MM.1S (cell line): ENCODE measurements at regions not wholly inside any gene's neighbourhood (a gene's known extent, or its start where the extent isn't known, plus 50 kb on each side); places are given as distances from the start of the nearest gene placed in this dataset.
A peak's percentile ranks its signal among the peaks of the same experiment; 100 is the strongest.

Source experiments
- DNase-seq: peaks from one replicate; pipeline ENCODE4 v3.0.0-alpha.2; 2015
- H2AFZ ChIP-seq: fragments of 300-600 bp; sonication (generic); 2 replicates; pipeline ENCODE4 v1.6.0; 2016; ENCODE audit warnings: antibody characterized with exemption, low read length
- H3F3A ChIP-seq: fragments of 300-600 bp; sonication (generic); 2 replicates; pipeline ENCODE4 v1.6.1; 2016; ENCODE audit warnings: mild to moderate bottlenecking, antibody characterized with exemption, low read length, moderate library complexity, mixed read lengths; ENCODE audit not compliant: insufficient read depth
- H3K27ac ChIP-seq: fragments of 300-600 bp; sonication (generic); 2 replicates; pipeline ENCODE4 v1.5.1; 2016; ENCODE audit warnings: mild to moderate bottlenecking, low read length
- H3K27me3 ChIP-seq: fragments of 300-600 bp; sonication (generic); replicated peaks from 2 replicates; pipeline ENCODE4 v1.6.0; 2016; ENCODE audit warnings: low read length; ENCODE audit not compliant: insufficient read depth
- H3K36me3 ChIP-seq: fragments of 300-600 bp; sonication (generic); replicated peaks from 2 replicates; pipeline ENCODE4 v1.6.1; 2016; ENCODE audit warnings: mild to moderate bottlenecking, low read length, mixed read lengths; ENCODE audit not compliant: insufficient read depth
- H3K4me1 ChIP-seq: fragments of 300-600 bp; sonication (generic); 2 replicates; pipeline ENCODE4 v1.6.1; 2016; ENCODE audit warnings: low read length, mixed read lengths
- H3K4me2 ChIP-seq: fragments of 300-600 bp; sonication (generic); 2 replicates; pipeline ENCODE4 v1.6.0; 2016; ENCODE audit warnings: low read depth, low read length
- H3K4me3 ChIP-seq: fragments of 300-600 bp; sonication (generic); 2 replicates; pipeline ENCODE4 v1.5.1; 2016; ENCODE audit warnings: low read length, mixed read lengths
- H3K79me2 ChIP-seq: fragments of 300-600 bp; sonication (generic); 2 replicates; pipeline ENCODE4 v1.6.1; 2016; ENCODE audit warnings: mixed run types, low read length, mixed read lengths
- H3K9ac ChIP-seq: fragments of 300-600 bp; sonication (generic); 2 replicates; pipeline ENCODE4 v1.6.1; 2016; ENCODE audit warnings: low read length, mixed read lengths
- H3K9me2 ChIP-seq: fragments of 300-600 bp; sonication (generic); replicated peaks from 2 replicates; pipeline ENCODE4 v1.6.1; 2016; ENCODE audit warnings: mild to moderate bottlenecking, low read length, mixed read lengths; ENCODE audit not compliant: insufficient read depth
- H3K9me3 ChIP-seq: fragments of 300-600 bp; sonication (generic); replicated peaks from 2 replicates; pipeline ENCODE4 v1.6.1; 2016; ENCODE audit warnings: mild to moderate bottlenecking, low read length, mixed read lengths; ENCODE audit not compliant: insufficient read depth
- H4K20me1 ChIP-seq: fragments of 300-600 bp; sonication (generic); 2 replicates; pipeline ENCODE4 v1.6.1; 2016; ENCODE audit warnings: mild to moderate bottlenecking, low read length, moderate library complexity, mixed read lengths; ENCODE audit not compliant: insufficient read depth
- EZH2 ChIP-seq: fragments of 300-600 bp; sonication (generic); optimal IDR thresholded peaks from 2 replicates; pipeline ENCODE3; 2017; ENCODE audit warnings: low read depth, mild to moderate bottlenecking, antibody characterized with exemption, low read length, mixed read lengths
- EZH2phosphoT487 ChIP-seq: fragments of 300-600 bp; sonication (generic); IDR thresholded peaks from 2 replicates; pipeline ENCODE4 v1.6.1; 2018; ENCODE audit warnings: antibody characterized with exemption, low read length
- TF ChIP-seq, protein P1 (sequence below): fragments of 300-600 bp; sonication (generic); IDR thresholded peaks from 2 replicates; pipeline ENCODE4 v1.5.1; 2016; ENCODE audit warnings: antibody characterized with exemption, low read length, mixed read lengths

DNA sequence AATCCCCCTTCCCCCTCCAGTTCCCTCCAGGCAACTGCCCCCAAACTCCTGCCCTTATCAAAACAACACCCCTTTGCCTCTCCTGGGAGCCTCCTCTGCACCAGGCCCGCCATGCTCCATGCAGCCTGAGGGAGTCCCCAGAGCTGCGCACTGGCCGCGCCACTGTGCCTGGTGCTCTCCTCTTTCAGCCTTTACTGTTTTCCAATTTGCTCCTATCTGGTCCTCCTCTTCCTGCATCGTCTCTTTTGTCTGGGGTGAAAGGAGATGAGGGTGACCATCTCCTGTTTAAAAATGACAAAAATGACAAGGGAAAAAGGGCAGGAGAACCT is 165.8 kb upstream of the ADCY1 start:
- Histone ChIP-seq H4K20me1 (no peaks in the 10 kb centered on the region), H3K4me1 (peaks cover 70% of the 10 kb centered on the region), H3K9me2 (no peaks in the 10 kb centered on the region), H3K9me3 (no peaks in the 10 kb centered on the region), H2AFZ (no peak overlapping the region), H3K27me3 (no peaks in the 10 kb centered on the region), H3K9ac (no peak overlapping the region), H3K79me2 (no peaks in the 10 kb centered on the region), H3K36me3 (no peaks in the 10 kb centered on the region), H3K4me2 (no peak overlapping the region), H3F3A (peaks cover 9% of the 10 kb centered on the region; the same call in 1 of the 2 replicates), H3K27ac (peak overlapping the region; percentile 87; the same call in 1 of the 2 replicates), H3K4me3 (no peak overlapping the region)
- no peak for TF ChIP-seq EZH2
- no peak for TF ChIP-seq EZH2phosphoT487
- TF ChIP-seq, protein P1, sequence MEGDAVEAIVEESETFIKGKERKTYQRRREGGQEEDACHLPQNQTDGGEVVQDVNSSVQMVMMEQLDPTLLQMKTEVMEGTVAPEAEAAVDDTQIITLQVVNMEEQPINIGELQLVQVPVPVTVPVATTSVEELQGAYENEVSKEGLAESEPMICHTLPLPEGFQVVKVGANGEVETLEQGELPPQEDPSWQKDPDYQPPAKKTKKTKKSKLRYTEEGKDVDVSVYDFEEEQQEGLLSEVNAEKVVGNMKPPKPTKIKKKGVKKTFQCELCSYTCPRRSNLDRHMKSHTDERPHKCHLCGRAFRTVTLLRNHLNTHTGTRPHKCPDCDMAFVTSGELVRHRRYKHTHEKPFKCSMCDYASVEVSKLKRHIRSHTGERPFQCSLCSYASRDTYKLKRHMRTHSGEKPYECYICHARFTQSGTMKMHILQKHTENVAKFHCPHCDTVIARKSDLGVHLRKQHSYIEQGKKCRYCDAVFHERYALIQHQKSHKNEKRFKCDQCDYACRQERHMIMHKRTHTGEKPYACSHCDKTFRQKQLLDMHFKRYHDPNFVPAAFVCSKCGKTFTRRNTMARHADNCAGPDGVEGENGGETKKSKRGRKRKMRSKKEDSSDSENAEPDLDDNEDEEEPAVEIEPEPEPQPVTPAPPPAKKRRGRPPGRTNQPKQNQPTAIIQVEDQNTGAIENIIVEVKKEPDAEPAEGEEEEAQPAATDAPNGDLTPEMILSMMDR = no peak
- no peak for DNase-seq

DNA sequence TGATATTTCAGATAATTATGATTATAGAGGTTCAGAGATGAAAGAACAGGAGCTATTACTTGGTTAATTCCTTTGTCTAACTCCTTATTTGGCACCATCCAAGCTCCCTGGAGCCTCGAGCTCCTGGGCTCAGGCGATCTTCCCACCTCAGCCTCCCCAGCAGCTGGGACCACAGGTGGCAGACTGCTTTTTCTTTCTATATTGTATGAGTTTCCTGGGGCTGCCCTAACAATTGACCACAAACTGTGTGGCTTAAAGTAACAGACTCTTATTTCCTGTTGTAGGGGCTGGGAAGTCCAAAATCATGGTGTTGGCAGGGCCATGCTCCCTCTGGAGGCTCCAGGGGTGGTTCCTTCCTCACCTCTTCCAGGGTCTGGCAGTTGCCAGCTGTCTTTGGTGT is 163.3 kb upstream of the ADCY1 start:
- Histone ChIP-seq H3K4me1 (peaks cover 45% of the 10 kb centered on the region), H3K27ac (peak overlapping the region; percentile 87; the same call in 1 of the 2 replicates), H3K79me2 (no peaks in the 10 kb centered on the region), H3K9ac (no peak overlapping the region), H3K4me2 (no peak overlapping the region), H4K20me1 (no peaks in the 10 kb centered on the region), H3F3A (peaks cover 9% of the 10 kb centered on the region; the same call in 1 of the 2 replicates), H3K27me3 (no peaks in the 10 kb centered on the region), H3K4me3 (no peak overlapping the region), H2AFZ (no peak overlapping the region), H3K36me3 (no peaks in the 10 kb centered on the region), H3K9me3 (no peaks in the 10 kb centered on the region), H3K9me2 (no peaks in the 10 kb centered on the region)
- TF ChIP-seq EZH2phosphoT487 (no peak), EZH2 (no peak)
- TF ChIP-seq, protein P1 = no peak
- DNase-seq = peak; percentile 15

DNA sequence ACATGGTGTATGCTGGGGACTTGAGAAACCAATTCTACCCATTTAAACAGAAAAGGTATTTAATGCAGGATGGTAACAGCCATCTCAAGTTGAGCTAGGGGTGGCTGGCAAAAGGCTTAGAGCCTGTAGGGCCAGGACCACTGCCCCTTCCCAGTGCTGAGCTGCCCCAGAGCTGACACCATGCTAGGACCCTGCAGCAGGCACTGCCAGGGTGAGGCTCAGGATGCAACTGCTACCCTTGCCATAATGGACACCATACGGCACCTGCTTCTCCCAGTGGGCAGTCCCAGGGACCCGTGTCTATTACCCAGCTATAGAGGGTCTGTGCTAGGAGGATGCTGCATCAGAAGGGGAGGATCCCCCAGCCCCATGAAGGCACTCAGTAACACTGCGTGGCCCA is 160.7 kb upstream of the ADCY1 start:
- Histone ChIP-seq H3F3A (peaks cover 9% of the 10 kb centered on the region; the same call in 1 of the 2 replicates), H3K9me3 (no peaks in the 10 kb centered on the region), H3K36me3 (no peaks in the 10 kb centered on the region), H3K4me3 (no peak overlapping the region), H4K20me1 (no peaks in the 10 kb centered on the region), H3K9me2 (no peaks in the 10 kb centered on the region), H3K27ac (no peak overlapping the region), H3K27me3 (no peaks in the 10 kb centered on the region), H2AFZ (no peak overlapping the region), H3K79me2 (no peaks in the 10 kb centered on the region), H3K4me2 (no peak overlapping the region), H3K9ac (no peak overlapping the region), H3K4me1 (peaks cover 43% of the 10 kb centered on the region)
- no peak for TF ChIP-seq EZH2
- TF ChIP-seq, protein P1 = no peak
- TF ChIP-seq EZH2phosphoT487 = no peak
- DNase-seq = no peak

DNA sequence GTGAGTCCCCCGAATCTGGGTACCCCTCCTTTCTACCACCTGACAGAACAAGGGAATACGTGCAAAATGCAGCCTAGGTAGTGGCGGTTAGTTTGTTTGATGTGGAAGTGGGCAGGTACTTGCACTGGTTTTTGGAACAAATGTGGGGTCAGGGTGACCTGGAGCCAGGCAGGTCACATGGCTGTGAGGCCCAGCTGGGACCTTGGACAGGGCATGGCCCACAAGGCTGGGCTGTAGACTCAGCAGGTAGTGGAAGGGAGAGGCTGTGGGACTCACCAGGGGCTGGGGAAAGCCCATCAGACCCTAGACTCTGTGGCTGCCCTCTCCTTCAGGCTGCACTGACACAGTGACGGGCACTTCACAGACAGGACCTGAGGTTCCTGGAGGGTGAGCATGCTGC is 159.9 kb upstream of the ADCY1 start:
- no peak overlapping the region for H2AFZ ChIP-seq
- no peaks in the 10 kb centered on the region for H3K27me3 ChIP-seq
- no peaks in the 10 kb centered on the region for H4K20me1 ChIP-seq
- no peak overlapping the region for H3K27ac ChIP-seq
- no peaks in the 10 kb centered on the region for H3K79me2 ChIP-seq
- no peak for DNase-seq
- H3K4me3 ChIP-seq = no peak overlapping the region
- H3K9ac ChIP-seq = no peak overlapping the region
- no peaks in the 10 kb centered on the region for H3K9me2 ChIP-seq
- H3K4me2 ChIP-seq = no peak overlapping the region
- TF ChIP-seq EZH2phosphoT487 = no peak
- TF ChIP-seq, protein P1 = no peak
- H3F3A ChIP-seq = peaks cover 9% of the 10 kb centered on the region; the same call in 1 of the 2 replicates
- no peaks in the 10 kb centered on the region for H3K9me3 ChIP-seq
- H3K4me1 ChIP-seq = peaks cover 35% of the 10 kb centered on the region
- no peaks in the 10 kb centered on the region for H3K36me3 ChIP-seq
